Neural progenitor cell (in vitro differentiated cells): ENCODE measurements at regions not wholly inside any gene's neighbourhood (a gene's known extent, or its start where the extent isn't known, plus 50 kb on each side); places are given as distances from the start of the nearest gene placed in this dataset.

Experiments
- EZH2 ChIP-seq: fragments of 200-600 bp; sonication (generic); IDR thresholded peaks from 2 replicates; pipeline ENCODE4 v1.6.1; 2017; ENCODE audit warnings: antibody characterized with exemption, mild to moderate bottlenecking, moderate library complexity
- EZH2phosphoT487 ChIP-seq: fragments of 200-600 bp; sonication (generic); IDR thresholded peaks from 2 replicates; pipeline ENCODE4 v1.6.1; 2017; ENCODE audit warnings: antibody characterized with exemption
- TF ChIP-seq, protein P1 (sequence below): fragments of 200-600 bp; sonication (generic); IDR thresholded peaks from 2 replicates; pipeline ENCODE4 v1.5.1; 2017; ENCODE audit warnings: antibody characterized with exemption, mild to moderate bottlenecking

- TF ChIP-seq, protein P1, sequence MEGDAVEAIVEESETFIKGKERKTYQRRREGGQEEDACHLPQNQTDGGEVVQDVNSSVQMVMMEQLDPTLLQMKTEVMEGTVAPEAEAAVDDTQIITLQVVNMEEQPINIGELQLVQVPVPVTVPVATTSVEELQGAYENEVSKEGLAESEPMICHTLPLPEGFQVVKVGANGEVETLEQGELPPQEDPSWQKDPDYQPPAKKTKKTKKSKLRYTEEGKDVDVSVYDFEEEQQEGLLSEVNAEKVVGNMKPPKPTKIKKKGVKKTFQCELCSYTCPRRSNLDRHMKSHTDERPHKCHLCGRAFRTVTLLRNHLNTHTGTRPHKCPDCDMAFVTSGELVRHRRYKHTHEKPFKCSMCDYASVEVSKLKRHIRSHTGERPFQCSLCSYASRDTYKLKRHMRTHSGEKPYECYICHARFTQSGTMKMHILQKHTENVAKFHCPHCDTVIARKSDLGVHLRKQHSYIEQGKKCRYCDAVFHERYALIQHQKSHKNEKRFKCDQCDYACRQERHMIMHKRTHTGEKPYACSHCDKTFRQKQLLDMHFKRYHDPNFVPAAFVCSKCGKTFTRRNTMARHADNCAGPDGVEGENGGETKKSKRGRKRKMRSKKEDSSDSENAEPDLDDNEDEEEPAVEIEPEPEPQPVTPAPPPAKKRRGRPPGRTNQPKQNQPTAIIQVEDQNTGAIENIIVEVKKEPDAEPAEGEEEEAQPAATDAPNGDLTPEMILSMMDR = no peak
- TF ChIP-seq EZH2 = no peak
- no peak for TF ChIP-seq EZH2phosphoT487
These were observed 793.2 kb upstream of the RGMB start for GRCh38 chr5:97980291-97980690.
